ENCODE measurements at regions not wholly inside any gene's neighbourhood (a gene's known extent, or its start where the extent isn't known, plus 50 kb on each side); places are given as distances from the start of the nearest gene placed in this dataset.

GRCh38 chr11:31987118-31988005 lies 103.5 kb upstream of the RCN1 start:
- Histone ChIP-seq H3K4me1 (ENCODE audit: low read depth) (no peaks in the 10 kb centered on the region), H3K9me3 (no peaks in the 10 kb centered on the region), H3K36me3 (ENCODE audit: low read depth) (no peaks in the 10 kb centered on the region), H3K4me3 (no peak overlapping the region)
- no peak for DNase-seq
- TF ChIP-seq, protein P1, sequence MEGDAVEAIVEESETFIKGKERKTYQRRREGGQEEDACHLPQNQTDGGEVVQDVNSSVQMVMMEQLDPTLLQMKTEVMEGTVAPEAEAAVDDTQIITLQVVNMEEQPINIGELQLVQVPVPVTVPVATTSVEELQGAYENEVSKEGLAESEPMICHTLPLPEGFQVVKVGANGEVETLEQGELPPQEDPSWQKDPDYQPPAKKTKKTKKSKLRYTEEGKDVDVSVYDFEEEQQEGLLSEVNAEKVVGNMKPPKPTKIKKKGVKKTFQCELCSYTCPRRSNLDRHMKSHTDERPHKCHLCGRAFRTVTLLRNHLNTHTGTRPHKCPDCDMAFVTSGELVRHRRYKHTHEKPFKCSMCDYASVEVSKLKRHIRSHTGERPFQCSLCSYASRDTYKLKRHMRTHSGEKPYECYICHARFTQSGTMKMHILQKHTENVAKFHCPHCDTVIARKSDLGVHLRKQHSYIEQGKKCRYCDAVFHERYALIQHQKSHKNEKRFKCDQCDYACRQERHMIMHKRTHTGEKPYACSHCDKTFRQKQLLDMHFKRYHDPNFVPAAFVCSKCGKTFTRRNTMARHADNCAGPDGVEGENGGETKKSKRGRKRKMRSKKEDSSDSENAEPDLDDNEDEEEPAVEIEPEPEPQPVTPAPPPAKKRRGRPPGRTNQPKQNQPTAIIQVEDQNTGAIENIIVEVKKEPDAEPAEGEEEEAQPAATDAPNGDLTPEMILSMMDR (IDR thresholded peaks at IDR 0.05), result no peak
- intact Hi-C loops (cut with DNase I, micrococcal nuclease), result no loop called here
- ATAC-seq, result no peak

GRCh38 chr11:31986201-31986889 lies 104.5 kb upstream of the RCN1 start:
- H3K9me3 ChIP-seq, result no peaks in the 10 kb centered on the region
- no peak for ATAC-seq
- intact Hi-C loops (cut with DNase I, micrococcal nuclease), result no loop called here

GRCh38 chr11:31981457-31981856 lies 109.4 kb upstream of the RCN1 start:
- TF ChIP-seq, protein P1 (IDR thresholded peaks at IDR 0.05), result no peak
- ATAC-seq, result no peak
- no peaks in the 10 kb centered on the region for H3K36me3 ChIP-seq (ENCODE audit: low read depth)

More at GRCh38 chr11:31986201-31986889, 104.5 kb upstream of the RCN1 start:
- TF ChIP-seq, protein P1 (IDR thresholded peaks at IDR 0.05), result no peak
- Histone ChIP-seq H3K4me3 (no peak overlapping the region), H3K36me3 (ENCODE audit: low read depth) (no peaks in the 10 kb centered on the region), H3K4me1 (ENCODE audit: low read depth) (no peaks in the 10 kb centered on the region)
- no peak for DNase-seq

GRCh38 chr11:31977343-31977742 lies 113.5 kb upstream of the RCN1 start:
- Histone ChIP-seq H3K36me3 (ENCODE audit: low read depth) (no peaks in the 10 kb centered on the region), H3K9me3 (no peaks in the 10 kb centered on the region), H3K4me1 (ENCODE audit: low read depth) (no peaks in the 10 kb centered on the region), H3K4me3 (no peak overlapping the region)
- DNase-seq (no peak), ATAC-seq (no peak)
- intact Hi-C loops (cut with DNase I, micrococcal nuclease), result no loop called here
- TF ChIP-seq, protein P1 (IDR thresholded peaks at IDR 0.05), result no peak

More at GRCh38 chr11:31981457-31981856, 109.4 kb upstream of the RCN1 start:
- H3K9me3 ChIP-seq, result no peaks in the 10 kb centered on the region
- H3K4me3 ChIP-seq, result no peak overlapping the region
- intact Hi-C loops (cut with DNase I, micrococcal nuclease), result no loop called here
- no peak for DNase-seq
- H3K4me1 ChIP-seq (ENCODE audit: low read depth), result no peaks in the 10 kb centered on the region

GRCh38 chr11:31974366-31975136 lies 116.3 kb upstream of the RCN1 start:
- no peak overlapping the region for H3K4me3 ChIP-seq
- no peaks in the 10 kb centered on the region for H3K9me3 ChIP-seq
- ATAC-seq (no peak), DNase-seq (no peak)
- TF ChIP-seq, protein P1 (IDR thresholded peaks at IDR 0.05), result no peak
- intact Hi-C loops (cut with DNase I, micrococcal nuclease), result no loop called here
- H3K36me3 ChIP-seq (ENCODE audit: low read depth), result no peaks in the 10 kb centered on the region
- H3K4me1 ChIP-seq (ENCODE audit: low read depth), result no peaks in the 10 kb centered on the region

All from mucosa of descending colon (tissue), 3 donors.